ENCODE measurements at regions not wholly inside any gene's neighbourhood (a gene's known extent, or its start where the extent isn't known, plus 50 kb on each side); places are given as distances from the start of the nearest gene placed in this dataset.
A peak's percentile ranks its signal among the peaks of the same experiment; 100 is the strongest.
"Not testable (repeated sequence)": the region's sequence is repeated elsewhere in the genome, so short reads cannot be mapped to it uniquely, and the experiment has no call there.

- no peaks in the 10 kb centered on the region for H3K4me1 ChIP-seq (ENCODE audit: control insufficient read depth, insufficient read depth, low read length)
- H3K9me3 ChIP-seq (ENCODE audit: control insufficient read depth, low read length) = no peaks in the 10 kb centered on the region
- no peak overlapping the region for H3K4me3 ChIP-seq (ENCODE audit: low read length)
- H3K36me3 ChIP-seq (ENCODE audit: control insufficient read depth, insufficient read depth, low read length, severe bottlenecking) = no peaks in the 10 kb centered on the region
- H3K9ac ChIP-seq (ENCODE audit: low read length) = no peak overlapping the region
- DNase-seq (ENCODE audit: low read depth) = no peak
- peaks cover 27% of the 10 kb centered on the region for H3K27me3 ChIP-seq (replicated peaks; ENCODE audit: control insufficient read depth, insufficient read depth, low read length)
Observed at GRCh38 chr6:1001655-1002349, 308.9 kb upstream of the EXOC2 start.

GRCh38 chr6:999552-999951 lies 306.6 kb upstream of the EXOC2 start:
- DNase-seq (ENCODE audit: low read depth) = no peak
- H3K36me3 ChIP-seq (ENCODE audit: control insufficient read depth, insufficient read depth, low read length, severe bottlenecking) = no peaks in the 10 kb centered on the region
- peaks cover 48% of the 10 kb centered on the region for H3K27me3 ChIP-seq (replicated peaks; ENCODE audit: control insufficient read depth, insufficient read depth, low read length)
- no peaks in the 10 kb centered on the region for H3K9me3 ChIP-seq (ENCODE audit: control insufficient read depth, low read length)
- no peak overlapping the region for H3K4me3 ChIP-seq (ENCODE audit: low read length)
- H3K9ac ChIP-seq (ENCODE audit: low read length) = no peak overlapping the region
- no peaks in the 10 kb centered on the region for H3K4me1 ChIP-seq (ENCODE audit: control insufficient read depth, insufficient read depth, low read length)

- peaks cover 52% of the 10 kb centered on the region for H3K27me3 ChIP-seq (replicated peaks; ENCODE audit: control insufficient read depth, insufficient read depth, low read length)
- no peak for DNase-seq (ENCODE audit: low read depth)
- H3K9me3 ChIP-seq (ENCODE audit: control insufficient read depth, low read length) = no peaks in the 10 kb centered on the region
- H3K4me1 ChIP-seq (ENCODE audit: control insufficient read depth, insufficient read depth, low read length) = no peaks in the 10 kb centered on the region
- no peaks in the 10 kb centered on the region for H3K36me3 ChIP-seq (ENCODE audit: control insufficient read depth, insufficient read depth, low read length, severe bottlenecking)
- no peak overlapping the region for H3K9ac ChIP-seq (ENCODE audit: low read length)
- H3K4me3 ChIP-seq (ENCODE audit: low read length) = no peak overlapping the region
Observed at GRCh38 chr6:998551-998950, 305.6 kb upstream of the EXOC2 start.

GRCh38 chr6:996271-996852 lies 303.4 kb upstream of the EXOC2 start:
- no peaks in the 10 kb centered on the region for H3K4me1 ChIP-seq (ENCODE audit: control insufficient read depth, insufficient read depth, low read length)

GRCh38 chr6:991192-991591 lies 298.3 kb upstream of the EXOC2 start:
- Histone ChIP-seq H3K27me3 (replicated peaks; ENCODE audit: control insufficient read depth, insufficient read depth, low read length) (peaks cover 22% of the 10 kb centered on the region), H3K4me1 (ENCODE audit: control insufficient read depth, insufficient read depth, low read length) (no peaks in the 10 kb centered on the region), H3K9me3 (ENCODE audit: control insufficient read depth, low read length) (peaks cover 14% of the 10 kb centered on the region), H3K4me3 (ENCODE audit: low read length) (no peak overlapping the region), H3K36me3 (ENCODE audit: control insufficient read depth, insufficient read depth, low read length, severe bottlenecking) (no peaks in the 10 kb centered on the region), H3K9ac (ENCODE audit: low read length) (no peak overlapping the region)
- DNase-seq (ENCODE audit: low read depth) = no peak

More at GRCh38 chr6:996271-996852, 303.4 kb upstream of the EXOC2 start:
- no peak for DNase-seq (ENCODE audit: low read depth)
- H3K9ac ChIP-seq (ENCODE audit: low read length) = no peak overlapping the region
- no peak overlapping the region for H3K4me3 ChIP-seq (ENCODE audit: low read length)
- peaks cover 4% of the 10 kb centered on the region for H3K9me3 ChIP-seq (ENCODE audit: control insufficient read depth, low read length)
- H3K27me3 ChIP-seq (replicated peaks; ENCODE audit: control insufficient read depth, insufficient read depth, low read length) = peaks cover 50% of the 10 kb centered on the region
- H3K36me3 ChIP-seq (ENCODE audit: control insufficient read depth, insufficient read depth, low read length, severe bottlenecking) = no peaks in the 10 kb centered on the region

GRCh38 chr6:984031-984430 lies 291.1 kb upstream of the EXOC2 start:
- DNase-seq (ENCODE audit: low read depth) = no peak

GRCh38 chr6:978937-979685 lies 286.2 kb upstream of the EXOC2 start:
- H3K36me3 ChIP-seq (ENCODE audit: control insufficient read depth, insufficient read depth, low read length, severe bottlenecking) = no peaks in the 10 kb centered on the region
- no peak overlapping the region for H3K4me3 ChIP-seq (ENCODE audit: low read length)
- peaks cover 9% of the 10 kb centered on the region for H3K27me3 ChIP-seq (replicated peaks; ENCODE audit: control insufficient read depth, insufficient read depth, low read length)
- H3K9ac ChIP-seq (ENCODE audit: low read length) = no peak overlapping the region
- peaks cover 29% of the 10 kb centered on the region for H3K9me3 ChIP-seq (ENCODE audit: control insufficient read depth, low read length)
- DNase-seq (ENCODE audit: low read depth) = peak; percentile 60
- no peaks in the 10 kb centered on the region for H3K4me1 ChIP-seq (ENCODE audit: control insufficient read depth, insufficient read depth, low read length)

More at GRCh38 chr6:984031-984430, 291.1 kb upstream of the EXOC2 start:
- H3K9me3 ChIP-seq (ENCODE audit: control insufficient read depth, low read length) = peaks cover 5% of the 10 kb centered on the region
- H3K4me3 ChIP-seq (ENCODE audit: low read length) = no peak overlapping the region
- H3K9ac ChIP-seq (ENCODE audit: low read length) = no peak overlapping the region
- H3K4me1 ChIP-seq (ENCODE audit: control insufficient read depth, insufficient read depth, low read length) = no peaks in the 10 kb centered on the region
- H3K36me3 ChIP-seq (ENCODE audit: control insufficient read depth, insufficient read depth, low read length, severe bottlenecking) = no peaks in the 10 kb centered on the region
- H3K27me3 ChIP-seq (replicated peaks; ENCODE audit: control insufficient read depth, insufficient read depth, low read length) = peaks cover 9% of the 10 kb centered on the region

GRCh38 chr6:977226-977625 lies 284.3 kb upstream of the EXOC2 start:
- not testable (repeated sequence) for H3K27me3 ChIP-seq (replicated peaks; ENCODE audit: control insufficient read depth, insufficient read depth, low read length); H3K36me3 ChIP-seq (ENCODE audit: control insufficient read depth, insufficient read depth, low read length, severe bottlenecking); H3K9ac ChIP-seq (ENCODE audit: low read length); H3K4me1 ChIP-seq (ENCODE audit: control insufficient read depth, insufficient read depth, low read length); DNase-seq (ENCODE audit: low read depth); H3K4me3 ChIP-seq (ENCODE audit: low read length)
- H3K9me3 ChIP-seq (ENCODE audit: control insufficient read depth, low read length) = peaks cover 29% of the 10 kb centered on the region

GRCh38 chr6:971981-972640 lies 279.2 kb upstream of the EXOC2 start:
- H3K4me3 ChIP-seq (ENCODE audit: low read length) = no peak overlapping the region
- peaks cover 19% of the 10 kb centered on the region for H3K27me3 ChIP-seq (replicated peaks; ENCODE audit: control insufficient read depth, insufficient read depth, low read length)
- peak; percentile 85 for DNase-seq (ENCODE audit: low read depth)
- no peak overlapping the region for H3K9ac ChIP-seq (ENCODE audit: low read length)
- peaks cover 24% of the 10 kb centered on the region for H3K9me3 ChIP-seq (ENCODE audit: control insufficient read depth, low read length)
- no peaks in the 10 kb centered on the region for H3K4me1 ChIP-seq (ENCODE audit: control insufficient read depth, insufficient read depth, low read length)
- H3K36me3 ChIP-seq (ENCODE audit: control insufficient read depth, insufficient read depth, low read length, severe bottlenecking) = no peaks in the 10 kb centered on the region

GRCh38 chr6:968791-969190 lies 275.9 kb upstream of the EXOC2 start:
- Histone ChIP-seq H3K36me3 (ENCODE audit: control insufficient read depth, insufficient read depth, low read length, severe bottlenecking) (no peaks in the 10 kb centered on the region), H3K9ac (ENCODE audit: low read length) (no peak overlapping the region), H3K4me3 (ENCODE audit: low read length) (no peak overlapping the region), H3K4me1 (ENCODE audit: control insufficient read depth, insufficient read depth, low read length) (no peaks in the 10 kb centered on the region), H3K27me3 (replicated peaks; ENCODE audit: control insufficient read depth, insufficient read depth, low read length) (peaks cover 39% of the 10 kb centered on the region), H3K9me3 (ENCODE audit: control insufficient read depth, low read length) (peaks cover 9% of the 10 kb centered on the region)
- no peak for DNase-seq (ENCODE audit: low read depth)

GRCh38 chr6:967701-968100 lies 274.8 kb upstream of the EXOC2 start:
- Histone ChIP-seq H3K27me3 (replicated peaks; ENCODE audit: control insufficient read depth, insufficient read depth, low read length) (peaks cover 44% of the 10 kb centered on the region), H3K9me3 (ENCODE audit: control insufficient read depth, low read length) (peaks cover 9% of the 10 kb centered on the region), H3K9ac (ENCODE audit: low read length) (no peak overlapping the region), H3K4me3 (ENCODE audit: low read length) (no peak overlapping the region), H3K36me3 (ENCODE audit: control insufficient read depth, insufficient read depth, low read length, severe bottlenecking) (no peaks in the 10 kb centered on the region), H3K4me1 (ENCODE audit: control insufficient read depth, insufficient read depth, low read length) (no peaks in the 10 kb centered on the region)
- no peak for DNase-seq (ENCODE audit: low read depth)
